Activated CD4-positive, alpha-beta T cell treated with anti-CD3 and anti-CD28 coated beads, Interleukin-10, Interleukin-2, amounts not matched to agents 100 ng/mL and 50 ng/mL, durations not matched to agents 16 hours and 8 hours (primary cell): ENCODE measurements at regions not wholly inside any gene's neighbourhood (a gene's known extent, or its start where the extent isn't known, plus 50 kb on each side); places are given as distances from the start of the nearest gene placed in this dataset.

ENCODE experiments used
- DNase-seq: peaks from one replicate; pipeline ENCODE4 v3.0.0-alpha.2; 2020

GRCh38 chr1:82718719-82719419 lies 918.1 kb downstream of the ADGRL2 start:
- DNase-seq, result no peak

- DNase-seq, result no peak
These were observed 909.4 kb downstream of the ADGRL2 start for GRCh38 chr1:82710091-82710490.

- DNase-seq, result no peak
These were observed 906.9 kb downstream of the ADGRL2 start for GRCh38 chr1:82707681-82708080.

GRCh38 chr1:82706741-82707140 lies 906.0 kb downstream of the ADGRL2 start:
- DNase-seq, result no peak

- DNase-seq, result no peak
These were observed 904.2 kb downstream of the ADGRL2 start for GRCh38 chr1:82704966-82705365.

- DNase-seq, result no peak
These were observed 903.7 kb downstream of the ADGRL2 start for GRCh38 chr1:82704393-82704792.

- DNase-seq, result no peak
These were observed 903.2 kb downstream of the ADGRL2 start for GRCh38 chr1:82703951-82704350.

- DNase-seq, result no peak
These were observed 899.7 kb downstream of the ADGRL2 start for GRCh38 chr1:82700476-82700875.

- no peak for DNase-seq
These were observed 897.2 kb downstream of the ADGRL2 start for GRCh38 chr1:82697965-82698364.

- DNase-seq, result no peak
These were observed 894.7 kb downstream of the ADGRL2 start for GRCh38 chr1:82695443-82695842.

- no peak for DNase-seq
These were observed 889.7 kb downstream of the ADGRL2 start for GRCh38 chr1:82690411-82690810.

GRCh38 chr1:82689217-82689616 lies 888.5 kb downstream of the ADGRL2 start:
- no peak for DNase-seq

- DNase-seq, result no peak
These were observed 886.0 kb downstream of the ADGRL2 start for GRCh38 chr1:82686774-82687173.

- no peak for DNase-seq
These were observed 846.2 kb downstream of the ADGRL2 start for GRCh38 chr1:82646888-82647287.

GRCh38 chr1:82646336-82646735 lies 845.6 kb downstream of the ADGRL2 start:
- no peak for DNase-seq

- DNase-seq, result no peak
These were observed 843.6 kb downstream of the ADGRL2 start for GRCh38 chr1:82644186-82644915.

- DNase-seq, result no peak
These were observed 839.6 kb downstream of the ADGRL2 start for GRCh38 chr1:82640352-82640751.

- DNase-seq, result no peak
These were observed 833.5 kb downstream of the ADGRL2 start for GRCh38 chr1:82634266-82634665.

- no peak for DNase-seq
These were observed 831.4 kb downstream of the ADGRL2 start for GRCh38 chr1:82632155-82632554.

GRCh38 chr1:82628887-82629286 lies 828.2 kb downstream of the ADGRL2 start:
- DNase-seq, result no peak

- no peak for DNase-seq
These were observed 824.8 kb downstream of the ADGRL2 start for GRCh38 chr1:82625537-82625936.

- DNase-seq, result no peak
These were observed 820.3 kb downstream of the ADGRL2 start for GRCh38 chr1:82621076-82621475.

- no peak for DNase-seq
These were observed 813.4 kb downstream of the ADGRL2 start for GRCh38 chr1:82614090-82614489.

GRCh38 chr1:82612986-82613385 lies 812.3 kb downstream of the ADGRL2 start:
- no peak for DNase-seq

- DNase-seq, result no peak
These were observed 805.8 kb downstream of the ADGRL2 start for GRCh38 chr1:82606546-82606945.
